ENCODE measurements at regions not wholly inside any gene's neighbourhood (a gene's known extent, or its start where the extent isn't known, plus 50 kb on each side); places are given as distances from the start of the nearest gene placed in this dataset.

GRCh38 chr5:29963956-29964355 lies 1229.5 kb upstream of the CDH6 start:
- H3K27me3 Mint-ChIP-seq (ENCODE audit: insufficient read depth, low read depth), result no peaks in the 10 kb centered on the region
- no peaks in the 10 kb centered on the region for H3K9me3 Mint-ChIP-seq
- no peaks in the 10 kb centered on the region for H3K36me3 ChIP-seq
- no peak overlapping the region for H2AFZ ChIP-seq (replicated peaks)
- H4K20me1 ChIP-seq (ENCODE audit: low read depth), result no peaks in the 10 kb centered on the region
- H3K4me2 ChIP-seq, result no peak overlapping the region
- no peak overlapping the region for H3K4me3 ChIP-seq
- H3K27ac Mint-ChIP-seq, result no peak overlapping the region
- no peak overlapping the region for H3K27ac ChIP-seq
- no peaks in the 10 kb centered on the region for H3K4me1 ChIP-seq
- DNase-seq (ENCODE audit: low spot score), result peak; percentile 33
- H3K9me3 ChIP-seq (ENCODE audit: low read depth), result no peaks in the 10 kb centered on the region
- H3K27me3 ChIP-seq, result no peaks in the 10 kb centered on the region
- H3K9ac ChIP-seq, result no peak overlapping the region
- H3F3A ChIP-seq (ENCODE audit: low read depth), result no peaks in the 10 kb centered on the region
- no peaks in the 10 kb centered on the region for H3K36me3 Mint-ChIP-seq
- H3K79me2 ChIP-seq (ENCODE audit: low read depth), result no peaks in the 10 kb centered on the region
- TF ChIP-seq EZH2phosphoT487 (IDR thresholded peaks at IDR 0.05), result no peak
- H3K4me3 Mint-ChIP-seq, result no peak overlapping the region
- no peaks in the 10 kb centered on the region for H3K4me1 Mint-ChIP-seq

GRCh38 chr5:29960323-29960722 lies 1233.2 kb upstream of the CDH6 start:
- H3K79me2 ChIP-seq (ENCODE audit: low read depth), result no peaks in the 10 kb centered on the region
- DNase-seq (ENCODE audit: low spot score), result no peak
- no peaks in the 10 kb centered on the region for H3K9me3 Mint-ChIP-seq
- H3F3A ChIP-seq (ENCODE audit: low read depth), result no peaks in the 10 kb centered on the region
- no peaks in the 10 kb centered on the region for H3K9me3 ChIP-seq (ENCODE audit: low read depth)
- no peak overlapping the region for H3K27ac Mint-ChIP-seq
- no peak overlapping the region for H3K4me2 ChIP-seq
- H3K4me1 Mint-ChIP-seq, result no peaks in the 10 kb centered on the region
- H3K27me3 ChIP-seq, result no peaks in the 10 kb centered on the region
- no peak overlapping the region for H3K9ac ChIP-seq
- no peak overlapping the region for H2AFZ ChIP-seq (replicated peaks)
- H3K36me3 ChIP-seq, result no peaks in the 10 kb centered on the region
- H3K4me1 ChIP-seq, result no peaks in the 10 kb centered on the region
- H3K4me3 Mint-ChIP-seq, result no peak overlapping the region
- no peak overlapping the region for H3K4me3 ChIP-seq
- H3K27ac ChIP-seq, result no peak overlapping the region
- no peaks in the 10 kb centered on the region for H3K36me3 Mint-ChIP-seq
- TF ChIP-seq EZH2phosphoT487 (IDR thresholded peaks at IDR 0.05), result no peak
- no peak for TF ChIP-seq EZH2 (IDR thresholded peaks at IDR 0.05)
- no peak for TF ChIP-seq CTCF (IDR thresholded peaks at IDR 0.05)
- no peaks in the 10 kb centered on the region for H4K20me1 ChIP-seq (ENCODE audit: low read depth)
- no peaks in the 10 kb centered on the region for H3K27me3 Mint-ChIP-seq (ENCODE audit: insufficient read depth, low read depth)

- H3K27ac ChIP-seq, result no peak overlapping the region
- no peak overlapping the region for H3K4me3 ChIP-seq
- no peaks in the 10 kb centered on the region for H3K4me1 ChIP-seq
- Mint-ChIP-seq H3K9me3 (no peaks in the 10 kb centered on the region), H3K27me3 (ENCODE audit: insufficient read depth, low read depth) (no peaks in the 10 kb centered on the region), H3K27ac (no peak overlapping the region), H3K4me3 (no peak overlapping the region), H3K4me1 (no peaks in the 10 kb centered on the region), H3K36me3 (no peaks in the 10 kb centered on the region)
- H3K9ac ChIP-seq, result no peak overlapping the region
- H3K27me3 ChIP-seq, result no peaks in the 10 kb centered on the region
- no peak overlapping the region for H3K4me2 ChIP-seq
- H3K79me2 ChIP-seq (ENCODE audit: low read depth), result no peaks in the 10 kb centered on the region
- no peak for DNase-seq (ENCODE audit: low spot score)
- TF ChIP-seq EZH2phosphoT487 (IDR thresholded peaks at IDR 0.05) (no peak), CTCF (IDR thresholded peaks at IDR 0.05) (no peak), EZH2 (IDR thresholded peaks at IDR 0.05) (no peak)
- H2AFZ ChIP-seq (replicated peaks), result no peak overlapping the region
- no peaks in the 10 kb centered on the region for H3F3A ChIP-seq (ENCODE audit: low read depth)
- no peaks in the 10 kb centered on the region for H4K20me1 ChIP-seq (ENCODE audit: low read depth)
- H3K9me3 ChIP-seq (ENCODE audit: low read depth), result no peaks in the 10 kb centered on the region
- H3K36me3 ChIP-seq, result no peaks in the 10 kb centered on the region
These were observed 1242.9 kb upstream of the CDH6 start for GRCh38 chr5:29950416-29951145.

GRCh38 chr5:29949301-29949872 lies 1244.1 kb upstream of the CDH6 start:
- Mint-ChIP-seq H3K36me3 (no peaks in the 10 kb centered on the region), H3K27ac (no peak overlapping the region)

More at GRCh38 chr5:29949301-29949872, 1244.1 kb upstream of the CDH6 start:
- H3K4me3 ChIP-seq, result no peak overlapping the region
- no peak overlapping the region for H3K27ac ChIP-seq
- no peak overlapping the region for H3K9ac ChIP-seq
- no peaks in the 10 kb centered on the region for H3K27me3 Mint-ChIP-seq (ENCODE audit: insufficient read depth, low read depth)
- no peaks in the 10 kb centered on the region for H4K20me1 ChIP-seq (ENCODE audit: low read depth)
- H3K27me3 ChIP-seq, result no peaks in the 10 kb centered on the region
- H3K4me1 Mint-ChIP-seq, result no peaks in the 10 kb centered on the region
- H3K4me3 Mint-ChIP-seq, result no peak overlapping the region
- H2AFZ ChIP-seq (replicated peaks), result no peak overlapping the region
- H3K4me2 ChIP-seq, result no peak overlapping the region
- DNase-seq (ENCODE audit: low spot score), result no peak
- no peaks in the 10 kb centered on the region for H3K79me2 ChIP-seq (ENCODE audit: low read depth)
- H3K36me3 ChIP-seq, result no peaks in the 10 kb centered on the region
- H3K4me1 ChIP-seq, result no peaks in the 10 kb centered on the region
- H3K9me3 ChIP-seq (ENCODE audit: low read depth), result no peaks in the 10 kb centered on the region
- no peaks in the 10 kb centered on the region for H3F3A ChIP-seq (ENCODE audit: low read depth)
- no peaks in the 10 kb centered on the region for H3K9me3 Mint-ChIP-seq
- no peak for TF ChIP-seq EZH2phosphoT487 (IDR thresholded peaks at IDR 0.05)
- TF ChIP-seq CTCF (IDR thresholded peaks at IDR 0.05), result no peak
- TF ChIP-seq EZH2 (IDR thresholded peaks at IDR 0.05), result no peak
